Endothelial cell of umbilical vein (primary cell): ENCODE measurements at regions not wholly inside any gene's neighbourhood (a gene's known extent, or its start where the extent isn't known, plus 50 kb on each side); places are given as distances from the start of the nearest gene placed in this dataset.

ENCODE experiments used
- BruUV-seq: library from RNA; stranded (reverse); fragments of 400-500 nt; replicated peaks from 2 replicates; lab custom pipeline; 2021; lab: Mats Ljungman, UMichigan
- CTCF ChIA-PET: fragments of 300-600, 350-600 bp; sonication (Branson Sonifier 250); formaldehyde crosslinking; loops from one replicate; lab custom pipeline; 2021; ENCODE audit warnings: antibody characterized with exemption, inconsistent platforms; lab: Charles Lee
- POLR2A ChIA-PET: fragments of 300-600, 350-600 bp; sonication (Branson Sonifier 250); formaldehyde crosslinking; loops from one replicate; lab custom pipeline; 2021; ENCODE audit warnings: antibody characterized with exemption, inconsistent platforms; lab: Charles Lee
- DNase-seq: peaks from one replicate; pipeline ENCODE4 v3.0.0-alpha.2; 2011; ENCODE audit warnings: low read depth, low spot score
- FAIRE-seq: peaks from 2 replicates; lab custom pipeline; 2011; peaks lifted over from hg19 to GRCh38; lab: Jason Lieb, UNC
- H2AFZ ChIP-seq: 2 replicates; pipeline ENCODE4 v1.6.0; 2012; ENCODE audit warnings: low read depth, low read length, control low read depth, inconsistent platforms
- H3K27ac ChIP-seq: 2 replicates; pipeline ENCODE4 v1.5.1; 2011; ENCODE audit warnings: low read depth, mild to moderate bottlenecking, control low read depth, low read length, moderate library complexity; ENCODE audit not compliant: insufficient read depth
- H3K27me3 ChIP-seq, 2 experiments: 2 replicates each; pipeline versions ENCODE4 v1.6.0 to v1.6.1; 2011; ENCODE audit warnings: low read length in 2 of 2, mixed read lengths in 1 of 2; ENCODE audit not compliant: control insufficient read depth in 2 of 2, insufficient read depth in 2 of 2
- H3K36me3 ChIP-seq, 2 experiments: 2 replicates in 1 of 2; 3 replicates in 1 of 2; pipeline ENCODE4 v1.5.1; 2011; ENCODE audit warnings: low read length in 2 of 2, mild to moderate bottlenecking in 1 of 2, moderate library complexity in 1 of 2; ENCODE audit not compliant: control insufficient read depth in 2 of 2, insufficient read depth in 2 of 2; ENCODE audit errors: extremely low read depth in 1 of 2
- H3K4me1 ChIP-seq: 3 replicates; pipeline ENCODE4 v1.5.1; 2011; ENCODE audit warnings: mild to moderate bottlenecking, low read length; ENCODE audit not compliant: control insufficient read depth, insufficient read depth; ENCODE audit errors: extremely low read depth
- H3K4me2 ChIP-seq: 2 replicates; pipeline ENCODE4 v1.6.1; 2011; ENCODE audit warnings: low read length, control low read depth, mixed read lengths; ENCODE audit not compliant: insufficient read depth
- H3K4me3 ChIP-seq, 3 experiments: fragments of 200-600 bp in 1 of 3; sonication (generic), shearing (Covaris generic) in 1 of 3; replicated peaks in 1 of 3; 2 replicates each; pipeline ENCODE4 v1.5.1; 2011 to 2016; ENCODE audit warnings: control low read depth in 3 of 3, low read length in 3 of 3, mild to moderate bottlenecking in 2 of 3, inconsistent platforms in 1 of 3, low read depth in 1 of 3, moderate library complexity in 1 of 3; ENCODE audit not compliant: insufficient read depth in 1 of 3
- H3K79me2 ChIP-seq: 2 replicates; pipeline ENCODE4 v1.6.0; 2012; ENCODE audit warnings: low read length, inconsistent platforms; ENCODE audit not compliant: control insufficient read depth, insufficient read depth
- H3K9ac ChIP-seq: replicated peaks from 2 replicates; pipeline ENCODE3; 2011; ENCODE audit warnings: low read length, control low read depth; ENCODE audit not compliant: insufficient read depth; ENCODE audit errors: extremely low read depth
- H3K9me1 ChIP-seq: replicated peaks from 3 replicates; pipeline ENCODE4 v1.6.0; 2011; ENCODE audit warnings: mild to moderate bottlenecking, low read length; ENCODE audit not compliant: control insufficient read depth, insufficient read depth; ENCODE audit errors: extremely low read depth
- H3K9me3 ChIP-seq: replicated peaks from 2 replicates; pipeline ENCODE4 v1.5.1; 2012; ENCODE audit warnings: low read length, inconsistent platforms; ENCODE audit not compliant: control insufficient read depth, insufficient read depth
- H4K20me1 ChIP-seq: replicated peaks from 2 replicates; pipeline ENCODE3; 2011; ENCODE audit warnings: mild to moderate bottlenecking, low read length; ENCODE audit not compliant: control insufficient read depth, insufficient read depth; ENCODE audit errors: extremely low read depth
- CTCF ChIP-seq, 2 donors: IDR thresholded peaks; 1 replicate in 1 of 2; 2 replicates in 1 of 2; pipeline ENCODE4 v1.5.1; 2011; ENCODE audit warnings: low read length in 2 of 2, mild to moderate bottlenecking in 2 of 2, moderate library complexity in 2 of 2, control low read depth in 1 of 2, inconsistent platforms in 1 of 2, low read depth in 1 of 2; ENCODE audit not compliant: insufficient read depth in 1 of 2; ENCODE audit errors: extremely low read depth in 1 of 2
- EZH2 ChIP-seq: IDR thresholded peaks from 2 replicates; pipeline ENCODE4 v1.6.1; 2012; ENCODE audit warnings: borderline replicate concordance, low read depth, mild to moderate bottlenecking, moderate library complexity, low read length, inconsistent platforms; ENCODE audit not compliant: severe bottlenecking
- FOS ChIP-seq: IDR thresholded peaks from 2 replicates; pipeline ENCODE4 v1.6.1; 2011; ENCODE audit warnings: mild to moderate bottlenecking, low read length, moderate library complexity, borderline replicate concordance; ENCODE audit not compliant: insufficient read depth
- GATA2 ChIP-seq: IDR thresholded peaks from 2 replicates; pipeline ENCODE4 v1.7.0; 2011; ENCODE audit warnings: low read depth, mild to moderate bottlenecking, moderate library complexity, mixed read lengths, low read length; ENCODE audit not compliant: insufficient read length, insufficient read depth
- JUN ChIP-seq: IDR thresholded peaks from 2 replicates; pipeline ENCODE4 v1.6.1; 2011; ENCODE audit warnings: borderline replicate concordance, low read depth; ENCODE audit not compliant: insufficient read length, insufficient read depth
- MAX ChIP-seq: IDR thresholded peaks from 2 replicates; pipeline ENCODE4 v1.6.1; 2011; ENCODE audit not compliant: insufficient read depth, insufficient read length
- MYC ChIP-seq: IDR thresholded peaks from one replicate; pipeline ENCODE4 v1.6.1; 2011; ENCODE audit warnings: mild to moderate bottlenecking, low read depth, low read length
- POLR2A ChIP-seq: IDR thresholded peaks from 2 replicates; pipeline ENCODE4 v1.6.1; 2012; ENCODE audit warnings: low read depth, mild to moderate bottlenecking, control low read depth, low read length
- POLR2AphosphoS5 ChIP-seq: IDR thresholded peaks from 2 replicates; pipeline ENCODE4 v1.6.1; 2012; ENCODE audit warnings: low read depth, mild to moderate bottlenecking, control low read depth, low read length, moderate library complexity; ENCODE audit not compliant: insufficient read depth
- dilution Hi-C: fragments of 300-500 bp; cut with MboI; formaldehyde crosslinking; loops from one replicate; pipeline ENCODE4 v1.15.0; 2019; ENCODE audit warnings: low sequenced_read_pairs; ENCODE audit not compliant: extremely low pct_ligation_motif_present
- intact Hi-C: fragments of 100-400 bp; cut with micrococcal nuclease; formaldehyde crosslinking; loops from one replicate; pipeline ENCODE4 v1.10.0; 2022

GRCh38 chr15:47885920-47886319 is 168.6 kb downstream of the SEMA6D start:
- Histone ChIP-seq H3K9ac (no peak overlapping the region), H3K36me3 (no peaks in the 10 kb centered on the region), H3K4me2 (no peak overlapping the region), H4K20me1 (no peaks in the 10 kb centered on the region), H3K79me2 (no peaks in the 10 kb centered on the region), H3K27ac (no peak overlapping the region), H3K9me1 (no peaks in the 10 kb centered on the region), H3K4me3 (no peak overlapping the region), H3K27me3 (peaks cover 5% of the 10 kb centered on the region in 2 experiments), H3K9me3 (no peaks in the 10 kb centered on the region), H2AFZ (no peak overlapping the region), H3K4me1 (no peaks in the 10 kb centered on the region)
- ChIA-PET CTCF (no interaction called here), POLR2A (no interaction called here)
- DNase-seq (no peak), FAIRE-seq (no peak)
- intact Hi-C loops (no loop called here), dilution Hi-C loops (no loop called here)
- TF ChIP-seq CTCF (IDR thresholded peaks at IDR 0.05; ENCODE audit: extremely low read depth in 1 of 2, insufficient read depth in 1 of 2, low read depth in 1 of 2, low read length in 2 of 2) (no peak), EZH2 (no peak), POLR2A (no peak), MAX (no peak), FOS (no peak), MYC (no peak), GATA2 (no peak), JUN (no peak), POLR2AphosphoS5 (no peak)
- BruUV-seq, result no TSS peak
